Fibroblast of skin of left biceps (primary cell): ENCODE measurements at regions not wholly inside any gene's neighbourhood (a gene's known extent, or its start where the extent isn't known, plus 50 kb on each side); places are given as distances from the start of the nearest gene placed in this dataset.

Experiments used
- DNase-seq, 2 experiments: peaks; one replicate each; pipeline ENCODE4 v3.0.0-alpha.2; 2013; ENCODE audit warnings: low read depth in 2 of 2

DNA sequence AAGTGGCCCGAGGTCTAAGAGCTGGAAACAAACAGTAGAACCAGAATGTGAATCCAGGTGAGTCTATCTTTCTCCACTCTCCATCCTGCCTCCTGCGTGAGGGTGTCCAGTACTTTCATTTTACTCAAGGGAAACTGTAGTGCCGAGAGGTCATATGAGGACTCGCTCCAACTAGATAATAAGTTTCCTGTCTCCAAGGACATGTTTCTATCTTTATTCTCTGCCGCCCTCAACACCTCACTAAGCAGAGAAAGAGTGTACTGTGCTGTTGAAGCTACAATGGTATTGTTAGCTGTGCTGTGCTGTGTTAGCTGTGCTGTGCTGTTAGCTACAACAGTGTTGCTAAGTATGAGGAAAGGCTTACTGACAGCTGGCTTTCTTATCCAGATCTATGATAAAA, 137.9 kb upstream of the COL8A1 start:
- DNase-seq: no peak

- no peak for DNase-seq
Measured at GRCh38 chr3:99499235-99500158, 138.9 kb upstream of the COL8A1 start.

GRCh38 chr3:99498550-99499234, 139.7 kb upstream of the COL8A1 start:
- DNase-seq: no peak

- DNase-seq: no peak
Measured at GRCh38 chr3:99487894-99488293, 150.5 kb upstream of the COL8A1 start.

DNA sequence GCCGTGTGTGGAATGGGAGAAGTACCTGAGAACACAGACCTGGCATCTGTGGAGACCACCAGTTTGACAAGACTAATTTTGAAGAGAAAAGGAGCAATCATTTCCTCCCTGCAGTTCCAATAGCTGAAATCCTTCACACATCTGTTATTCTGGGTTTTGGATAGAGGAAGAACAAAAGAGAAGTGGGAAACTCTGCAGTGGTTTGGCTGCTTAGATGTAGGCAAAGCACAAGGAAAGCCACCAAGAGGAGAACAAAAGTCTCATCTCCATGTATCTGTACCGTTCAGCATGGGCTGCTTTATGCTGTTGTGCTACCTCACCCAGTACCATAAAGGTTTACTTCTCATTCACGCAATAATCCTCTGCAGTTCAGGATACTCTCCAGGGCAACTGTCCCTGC, 153.1 kb upstream of the COL8A1 start:
- DNase-seq: no peak

GRCh38 chr3:99484871-99485270, 153.5 kb upstream of the COL8A1 start:
- peak; percentile 57 to 62 for DNase-seq

DNA sequence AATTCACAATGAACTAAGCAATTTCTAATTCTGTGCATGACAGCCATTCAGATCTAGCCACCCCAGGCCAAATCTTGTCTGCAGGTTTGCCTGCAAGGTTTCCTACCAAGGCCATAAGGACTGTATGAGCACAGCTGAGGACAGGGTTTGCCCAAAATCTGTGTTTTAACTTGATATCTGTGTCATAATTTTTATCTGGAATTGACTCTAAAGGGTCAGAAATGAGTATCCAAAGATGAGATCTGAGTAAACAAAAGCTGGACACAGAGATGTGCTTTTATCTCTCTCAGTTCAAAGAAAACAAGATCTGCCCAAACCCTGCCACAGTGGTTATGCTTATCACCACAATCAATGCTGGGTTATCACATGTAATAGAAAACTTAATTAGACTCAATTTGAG, 154.6 kb upstream of the COL8A1 start:
- no peak for DNase-seq

DNA sequence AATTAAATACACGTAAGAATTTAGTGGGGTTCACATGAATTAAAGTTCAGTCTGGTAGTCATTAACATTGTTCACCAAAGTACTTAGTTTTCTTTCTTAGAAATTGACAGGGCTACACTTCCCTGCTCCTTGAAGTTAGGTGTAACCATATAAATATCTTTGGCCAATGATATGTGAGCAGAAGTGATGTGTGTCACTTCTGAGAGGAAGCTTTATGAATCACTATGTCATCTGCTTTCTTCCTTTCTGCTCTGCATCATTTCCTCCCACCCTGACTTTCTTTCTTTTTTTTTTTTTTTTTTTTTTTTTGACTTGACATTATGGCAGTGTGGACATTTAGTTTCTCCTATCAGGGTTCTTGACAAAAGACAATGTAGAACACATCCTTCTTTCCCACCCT, 156.2 kb upstream of the COL8A1 start:
- DNase-seq: no peak

DNA sequence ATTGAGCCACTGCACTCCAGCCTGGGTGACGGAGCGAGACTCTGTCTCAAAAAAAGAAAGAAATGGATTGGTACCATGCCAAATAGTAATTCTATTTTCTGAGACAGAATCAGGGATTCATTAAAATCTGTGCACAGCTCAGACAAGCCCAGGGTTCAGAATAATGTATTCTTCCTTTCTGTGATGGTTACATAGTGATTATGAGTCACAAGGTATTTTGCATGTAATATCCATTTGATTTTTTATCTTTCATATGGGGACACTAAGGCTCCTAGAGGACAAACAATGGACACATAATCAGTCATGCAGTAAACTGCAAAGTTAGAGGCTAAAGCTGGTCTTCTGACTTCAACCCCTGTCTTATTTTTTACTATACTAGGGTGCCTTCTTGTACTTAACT, 156.8 kb upstream of the COL8A1 start:
- no peak for DNase-seq

DNA sequence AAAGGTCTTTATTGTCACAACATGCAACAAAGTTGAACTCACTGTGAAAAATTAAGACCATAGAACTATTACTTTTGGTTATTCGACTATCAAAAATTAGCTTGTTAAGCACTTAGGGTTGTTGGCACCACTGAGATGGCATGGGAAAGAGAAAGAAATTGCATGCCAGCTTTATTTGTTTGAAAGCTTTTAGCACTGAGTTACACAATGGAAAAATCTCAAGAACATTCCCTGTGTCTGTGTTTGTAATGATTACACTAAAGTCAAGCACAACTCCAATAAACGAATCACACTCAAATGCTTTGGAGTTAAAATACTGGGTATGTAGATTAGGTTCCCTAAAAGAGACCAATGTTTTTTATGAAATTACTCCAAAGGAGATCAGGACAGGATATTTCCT, 158.6 kb upstream of the COL8A1 start:
- no peak for DNase-seq

- no peak for DNase-seq
Measured at GRCh38 chr3:99477650-99478049, 160.7 kb upstream of the COL8A1 start.

DNA sequence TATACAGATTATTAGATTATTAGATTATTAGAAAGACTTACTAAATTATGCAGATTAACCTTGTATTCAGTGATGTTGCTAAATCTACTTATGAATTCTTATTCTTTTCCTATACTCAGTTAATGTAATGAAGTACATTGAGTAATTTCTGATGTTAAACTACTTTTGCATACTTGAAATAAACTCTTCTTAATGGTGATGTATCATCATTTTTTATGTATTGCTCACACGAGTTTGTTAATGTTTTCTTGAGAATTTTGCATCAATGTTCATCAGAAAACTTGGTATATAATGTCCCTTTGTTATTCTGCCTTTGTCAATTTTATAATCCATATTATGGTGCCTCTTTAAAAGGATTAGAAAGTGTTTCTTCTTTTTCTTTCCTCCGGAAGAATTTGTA, 163.2 kb upstream of the COL8A1 start:
- peak; percentile 9 to 12 for DNase-seq

DNA sequence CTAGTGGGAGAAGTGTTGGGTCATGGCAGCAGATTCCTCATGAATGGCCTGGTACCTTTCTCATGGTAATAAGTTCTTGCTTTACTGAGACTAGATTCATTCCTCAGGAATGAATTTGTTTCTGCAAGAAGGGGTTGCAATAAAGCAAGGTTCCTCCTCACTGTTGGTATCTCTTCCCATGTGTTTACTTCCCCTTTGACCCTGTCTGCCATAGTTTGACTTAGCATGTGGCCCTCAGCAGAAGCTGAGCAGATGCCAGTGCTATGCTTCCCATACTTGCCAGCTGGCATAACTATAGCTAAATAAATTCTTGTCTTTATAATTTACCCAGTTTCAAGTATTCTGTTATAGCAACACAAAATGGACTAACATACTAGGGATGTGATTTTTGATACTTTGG, 163.6 kb upstream of the COL8A1 start:
- DNase-seq: no peak

GRCh38 chr3:99473321-99473751, 165.1 kb upstream of the COL8A1 start:
- DNase-seq: peak; percentile 66 to 75

DNA sequence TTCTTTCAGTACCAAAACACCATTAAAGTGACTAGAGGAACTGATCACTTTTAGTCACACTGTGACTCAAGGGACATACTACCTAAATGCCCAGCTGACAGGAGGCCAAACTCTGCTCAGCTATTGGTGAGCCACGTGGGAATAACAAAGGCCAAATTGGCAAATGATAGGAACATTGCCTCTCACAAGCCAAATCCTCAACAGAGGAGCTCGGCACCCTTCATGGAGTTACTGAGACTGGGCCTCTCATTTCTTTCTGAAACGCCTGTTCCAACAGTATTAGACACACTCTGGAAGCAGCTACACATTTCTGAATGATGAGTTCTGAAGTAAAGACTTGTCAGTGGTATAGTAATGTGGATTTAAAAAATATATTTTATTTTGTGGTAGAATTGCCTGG, 166.0 kb upstream of the COL8A1 start:
- DNase-seq: no peak

GRCh38 chr3:99471353-99472323, 166.8 kb upstream of the COL8A1 start:
- DNase-seq: no peak

GRCh38 chr3:99470841-99471240, 167.6 kb upstream of the COL8A1 start:
- no peak for DNase-seq

- DNase-seq: no peak
Measured at GRCh38 chr3:99468918-99469317, 169.5 kb upstream of the COL8A1 start.

DNA sequence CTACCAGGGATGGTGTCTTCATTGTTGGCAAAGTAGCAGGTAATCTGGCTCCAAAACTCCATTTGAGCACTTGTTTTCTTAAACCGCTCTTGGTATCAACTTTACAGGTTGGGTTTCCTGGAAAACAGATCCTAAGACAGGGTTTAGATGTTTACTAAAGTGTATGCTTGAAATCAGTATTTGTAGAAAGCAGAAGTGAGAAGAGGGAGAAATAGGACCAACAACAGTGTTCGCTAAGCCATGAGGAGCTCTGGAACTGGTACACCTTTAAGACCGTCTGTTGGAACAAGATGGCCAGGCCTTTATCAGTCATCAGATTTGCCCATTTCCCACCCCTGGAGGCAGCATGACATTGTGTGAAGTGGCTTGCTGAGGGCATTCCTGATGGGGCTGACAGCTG, 171.0 kb upstream of the COL8A1 start:
- no peak for DNase-seq

DNA sequence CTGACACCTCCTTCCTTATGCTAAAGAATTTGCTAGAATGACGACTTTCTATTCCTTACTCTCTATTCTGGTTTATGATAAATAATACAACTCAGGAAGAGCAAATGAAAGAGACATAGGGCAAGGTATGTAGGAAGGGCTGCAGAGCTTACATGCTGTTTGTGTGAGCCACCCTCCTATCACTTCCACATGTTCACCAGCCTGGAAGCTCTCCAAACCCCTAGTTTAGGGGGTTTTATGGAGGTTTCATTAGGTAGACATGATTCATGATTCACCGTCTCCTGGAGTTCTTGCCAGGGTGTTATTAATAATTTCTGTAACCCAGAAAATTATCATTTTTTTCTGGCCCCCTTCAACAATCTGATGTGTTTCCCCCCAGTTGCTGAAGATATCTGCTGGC, 172.1 kb upstream of the COL8A1 start:
- peak; percentile 6 to 20 for DNase-seq

- DNase-seq: no peak
Measured at GRCh38 chr3:99458013-99458412, 180.4 kb upstream of the COL8A1 start.

DNA sequence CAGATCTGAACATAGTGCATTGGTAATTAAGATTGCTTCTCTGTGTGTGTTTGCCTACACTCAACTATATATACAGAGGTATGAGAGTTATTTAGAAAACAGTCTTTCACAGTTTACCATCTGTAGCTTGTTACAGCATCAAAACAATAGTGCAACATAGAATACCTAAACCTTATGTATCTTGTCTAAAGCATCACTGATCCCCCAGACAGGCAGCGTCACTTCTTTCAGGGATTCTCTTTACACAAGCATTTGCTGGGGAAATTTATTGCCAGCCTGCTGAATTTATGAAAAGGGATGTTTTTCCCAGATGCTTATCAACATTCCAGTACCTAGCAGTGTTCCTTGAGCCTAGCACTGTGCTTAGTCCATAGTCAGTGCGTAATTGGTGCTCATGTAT, 195.8 kb upstream of the COL8A1 start:
- no peak for DNase-seq
